Cardiac fibroblast (primary cell): ENCODE measurements at regions not wholly inside any gene's neighbourhood (a gene's known extent, or its start where the extent isn't known, plus 50 kb on each side); places are given as distances from the start of the nearest gene placed in this dataset.
"Not testable (repeated sequence)": the region's sequence is repeated elsewhere in the genome, so short reads cannot be mapped to it uniquely, and the experiment has no call there.

Source experiments
- DNase-seq, 2 donors: peaks; one replicate each; pipeline versions ENCODE4 v3.0.0 to v3.0.0-alpha.2; 2010; ENCODE audit warnings: low read depth in 2 of 2
- H3K4me3 ChIP-seq, 2 donors: replicated peaks in 1 of 2; 1 replicate in 1 of 2; 2 replicates in 1 of 2; pipeline ENCODE4 v1.5.1; 2011; ENCODE audit warnings: low read depth in 2 of 2, low read length in 2 of 2, mild to moderate bottlenecking in 2 of 2, moderate library complexity in 1 of 2
- TF ChIP-seq, protein P1 (sequence below): IDR thresholded peaks from one replicate; pipeline ENCODE4 v1.5.1; 2011; ENCODE audit warnings: low read depth, mild to moderate bottlenecking, low read length, inconsistent platforms

DNA sequence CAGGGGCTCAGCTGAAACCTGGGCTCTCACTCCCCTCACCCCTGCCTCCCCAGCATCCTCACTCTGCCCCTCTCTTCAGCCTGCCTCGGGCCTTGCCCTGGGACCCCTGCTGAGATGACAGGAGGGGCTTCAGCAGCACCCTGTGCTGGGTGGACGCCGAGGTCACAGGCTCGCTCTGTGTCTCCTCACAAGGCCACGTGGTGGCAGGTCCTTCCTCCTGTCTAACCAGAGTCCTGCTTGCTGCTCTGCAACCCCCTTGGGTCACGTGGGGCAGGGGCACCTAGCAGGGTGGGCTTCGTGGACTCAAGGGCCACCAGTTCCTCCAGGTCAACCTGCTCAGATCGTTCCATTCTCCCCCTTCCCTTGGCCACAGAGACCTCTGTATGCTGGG is 90.4 kb downstream of the TMEM121 start:
- TF ChIP-seq, protein P1, sequence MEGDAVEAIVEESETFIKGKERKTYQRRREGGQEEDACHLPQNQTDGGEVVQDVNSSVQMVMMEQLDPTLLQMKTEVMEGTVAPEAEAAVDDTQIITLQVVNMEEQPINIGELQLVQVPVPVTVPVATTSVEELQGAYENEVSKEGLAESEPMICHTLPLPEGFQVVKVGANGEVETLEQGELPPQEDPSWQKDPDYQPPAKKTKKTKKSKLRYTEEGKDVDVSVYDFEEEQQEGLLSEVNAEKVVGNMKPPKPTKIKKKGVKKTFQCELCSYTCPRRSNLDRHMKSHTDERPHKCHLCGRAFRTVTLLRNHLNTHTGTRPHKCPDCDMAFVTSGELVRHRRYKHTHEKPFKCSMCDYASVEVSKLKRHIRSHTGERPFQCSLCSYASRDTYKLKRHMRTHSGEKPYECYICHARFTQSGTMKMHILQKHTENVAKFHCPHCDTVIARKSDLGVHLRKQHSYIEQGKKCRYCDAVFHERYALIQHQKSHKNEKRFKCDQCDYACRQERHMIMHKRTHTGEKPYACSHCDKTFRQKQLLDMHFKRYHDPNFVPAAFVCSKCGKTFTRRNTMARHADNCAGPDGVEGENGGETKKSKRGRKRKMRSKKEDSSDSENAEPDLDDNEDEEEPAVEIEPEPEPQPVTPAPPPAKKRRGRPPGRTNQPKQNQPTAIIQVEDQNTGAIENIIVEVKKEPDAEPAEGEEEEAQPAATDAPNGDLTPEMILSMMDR: no peak
- no peak for DNase-seq
- H3K4me3 ChIP-seq: no peak overlapping the region

DNA sequence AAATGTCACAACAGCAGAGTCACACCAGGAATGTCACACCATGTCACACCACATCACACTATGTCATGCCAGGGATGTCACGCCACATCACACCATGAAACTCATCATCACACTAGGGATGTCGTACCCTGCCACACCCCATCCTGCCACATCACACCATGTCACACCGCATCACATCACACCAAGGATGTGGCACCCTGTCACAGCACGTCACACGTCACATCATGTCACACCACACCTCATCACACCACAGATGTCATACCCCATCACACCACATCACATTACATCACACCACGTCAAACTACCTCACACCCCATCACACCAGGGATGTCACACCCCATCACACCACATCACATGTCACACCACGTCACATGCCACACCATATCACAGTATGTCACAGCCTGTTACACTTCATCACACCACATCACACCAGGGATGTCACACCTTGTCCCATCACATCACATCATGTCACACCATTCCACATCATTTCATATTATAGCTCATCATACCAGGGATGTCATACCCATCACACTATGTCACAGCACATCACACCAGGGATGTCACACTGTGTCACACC is 90.9 kb downstream of the TMEM121 start:
- TF ChIP-seq, protein P1: no peak
- no peak overlapping the region for H3K4me3 ChIP-seq
- no peak for DNase-seq

- H3K4me3 ChIP-seq, DNase-seq: not testable (repeated sequence)
These were observed 91.4 kb downstream of the TMEM121 start for GRCh38 chr14:105617805-105618204.

- not testable (repeated sequence) for H3K4me3 ChIP-seq, DNase-seq
These were observed 92.9 kb downstream of the TMEM121 start for GRCh38 chr14:105619324-105619723.

DNA sequence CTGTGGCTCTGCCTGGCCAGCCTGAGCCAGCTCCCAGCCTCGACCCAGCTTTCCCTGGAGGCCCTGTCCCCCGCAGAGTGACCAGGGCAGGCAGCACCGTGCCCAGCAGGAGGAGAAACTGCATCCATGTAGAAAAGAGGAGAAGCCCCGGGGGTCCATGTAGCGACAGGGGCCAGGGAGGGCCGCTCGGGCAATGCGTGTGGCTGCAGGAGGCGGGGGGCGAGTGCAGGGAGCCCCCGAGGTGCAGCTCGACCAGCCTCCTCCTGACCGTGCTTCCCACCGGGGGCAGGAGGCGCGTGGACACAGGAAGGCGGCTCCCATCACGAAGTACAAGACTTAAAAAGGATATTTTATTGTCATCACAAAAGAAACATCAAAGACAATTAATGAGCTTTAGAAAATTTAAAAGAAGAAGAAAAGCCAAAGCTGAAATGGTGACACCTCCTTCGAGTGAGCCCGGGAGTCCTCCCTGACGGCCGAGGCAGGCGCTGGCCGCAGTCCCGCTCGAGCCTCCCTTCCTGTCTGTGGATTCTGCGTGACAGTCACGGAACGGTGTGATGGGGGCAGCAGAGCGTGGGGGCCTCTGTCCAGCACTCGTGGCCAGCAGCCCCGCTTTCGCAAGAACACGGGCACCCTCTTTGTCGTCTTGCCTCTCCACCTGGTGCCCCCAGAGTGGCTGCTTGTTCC is 93.9 kb downstream of the TMEM121 start:
- DNase-seq: not testable (repeated sequence)

DNA sequence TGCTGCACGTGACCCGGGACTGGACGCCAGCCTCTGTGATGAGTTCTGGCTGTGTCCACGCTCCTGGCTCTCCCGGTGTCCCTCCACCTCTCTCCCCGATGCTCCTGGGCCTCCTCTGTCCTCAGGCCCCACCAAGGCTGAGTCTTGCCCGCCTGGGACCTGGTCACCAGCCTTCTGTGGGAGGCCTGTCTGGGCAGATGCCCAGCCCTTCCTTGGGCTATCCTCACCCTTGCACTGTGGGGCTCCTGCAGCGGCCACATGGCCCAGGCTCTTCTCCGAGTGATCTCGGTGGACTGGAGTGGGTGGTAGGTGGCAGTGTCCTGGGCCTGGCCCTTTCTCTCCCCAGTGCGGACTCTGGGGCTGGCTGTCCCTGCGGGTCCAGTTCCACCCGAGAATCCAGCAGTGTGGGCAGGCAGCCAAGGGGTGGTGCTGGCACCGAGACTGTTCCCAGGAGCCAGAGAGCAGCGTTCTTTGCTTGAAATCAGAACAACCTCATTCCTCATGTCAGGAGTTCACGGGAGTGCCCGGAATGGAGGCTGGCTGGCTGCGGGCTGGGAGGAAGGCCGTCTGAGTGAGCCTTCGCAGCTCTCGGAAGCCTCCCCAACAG is 94.6 kb downstream of the TMEM121 start:
- DNase-seq, H3K4me3 ChIP-seq: not testable (repeated sequence)

More for the DNA sequence above, 93.9 kb downstream of the TMEM121 start:
- H3K4me3 ChIP-seq: not testable (repeated sequence)

DNA sequence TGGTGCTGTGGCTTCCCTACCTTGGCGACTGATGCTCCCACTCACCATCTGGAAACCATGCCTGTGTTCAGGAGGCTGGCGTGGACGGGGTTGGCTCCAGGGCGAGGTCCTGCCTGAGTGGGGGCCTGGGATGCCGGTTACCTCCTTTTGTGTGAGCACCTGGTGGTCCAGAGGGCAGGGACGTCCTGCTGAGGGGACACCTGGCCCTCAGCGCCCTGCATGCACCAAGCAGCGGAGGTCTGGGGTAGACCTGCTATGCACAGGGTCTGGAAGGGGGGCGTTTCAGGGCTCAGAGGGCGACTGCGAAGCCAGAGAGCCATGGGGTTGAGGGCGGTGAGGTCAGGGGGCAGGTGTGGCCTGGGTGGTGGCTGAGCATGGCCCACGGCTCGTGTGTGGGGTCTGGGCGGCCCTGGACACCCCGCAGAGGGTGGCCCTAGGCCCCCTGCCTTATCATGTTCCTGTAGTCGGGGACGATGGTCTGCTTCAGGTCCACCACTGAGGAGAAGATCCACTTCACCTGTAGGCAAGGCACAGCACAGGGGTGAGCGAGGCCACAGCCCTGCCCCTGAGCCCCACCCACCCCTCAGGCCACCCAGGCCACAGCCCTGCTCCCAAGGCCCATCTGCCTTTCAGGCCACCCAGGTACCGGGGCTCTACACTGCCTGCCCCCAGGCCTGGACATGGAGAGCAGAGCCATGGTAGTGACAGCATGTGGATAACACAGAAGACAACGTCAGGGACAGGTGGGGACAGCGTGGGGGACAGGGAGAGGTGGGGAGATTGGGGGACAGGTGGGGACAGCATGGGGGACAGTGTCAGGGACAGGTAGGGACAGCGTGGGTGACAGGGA is 95.3 kb downstream of the TMEM121 start:
- H3K4me3 ChIP-seq, DNase-seq: not testable (repeated sequence)

DNA sequence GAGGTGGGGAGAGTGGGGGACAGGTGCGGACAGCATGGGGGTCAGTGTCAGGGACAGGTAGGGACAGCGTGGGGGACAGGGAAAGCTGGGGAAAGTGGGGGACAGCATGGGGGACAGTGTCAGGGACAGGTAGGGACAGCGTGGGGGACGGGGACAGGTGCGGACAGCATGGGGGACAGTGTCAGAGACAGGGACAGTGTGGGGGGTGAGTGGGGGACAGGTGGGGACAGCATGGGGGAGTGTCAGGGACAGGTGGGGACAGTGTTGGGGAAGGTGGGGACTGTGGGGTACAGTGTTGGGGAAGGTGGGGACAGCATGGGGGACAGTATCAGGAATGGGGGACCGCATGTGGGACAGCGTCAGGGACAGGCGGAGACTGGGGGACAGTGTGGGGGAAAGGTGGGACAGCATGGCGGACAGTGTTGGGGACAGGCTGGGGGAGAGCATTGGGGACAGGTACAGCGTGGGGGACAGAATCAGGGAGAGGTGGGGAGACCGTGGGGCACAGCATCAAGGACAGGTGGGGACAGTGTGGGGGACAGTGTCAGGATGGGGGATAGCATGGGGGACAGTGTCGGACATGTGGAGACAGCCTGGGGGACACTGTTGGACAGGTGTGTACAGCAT is 96.1 kb downstream of the TMEM121 start:
- no peak overlapping the region for H3K4me3 ChIP-seq
- TF ChIP-seq, protein P1: no peak
- no peak for DNase-seq

GRCh38 chr14:105623178-105623577 is 96.8 kb downstream of the TMEM121 start:
- H3K4me3 ChIP-seq, DNase-seq: not testable (repeated sequence)

GRCh38 chr14:105624346-105624745 is 98.0 kb downstream of the TMEM121 start:
- not testable (repeated sequence) for DNase-seq

DNA sequence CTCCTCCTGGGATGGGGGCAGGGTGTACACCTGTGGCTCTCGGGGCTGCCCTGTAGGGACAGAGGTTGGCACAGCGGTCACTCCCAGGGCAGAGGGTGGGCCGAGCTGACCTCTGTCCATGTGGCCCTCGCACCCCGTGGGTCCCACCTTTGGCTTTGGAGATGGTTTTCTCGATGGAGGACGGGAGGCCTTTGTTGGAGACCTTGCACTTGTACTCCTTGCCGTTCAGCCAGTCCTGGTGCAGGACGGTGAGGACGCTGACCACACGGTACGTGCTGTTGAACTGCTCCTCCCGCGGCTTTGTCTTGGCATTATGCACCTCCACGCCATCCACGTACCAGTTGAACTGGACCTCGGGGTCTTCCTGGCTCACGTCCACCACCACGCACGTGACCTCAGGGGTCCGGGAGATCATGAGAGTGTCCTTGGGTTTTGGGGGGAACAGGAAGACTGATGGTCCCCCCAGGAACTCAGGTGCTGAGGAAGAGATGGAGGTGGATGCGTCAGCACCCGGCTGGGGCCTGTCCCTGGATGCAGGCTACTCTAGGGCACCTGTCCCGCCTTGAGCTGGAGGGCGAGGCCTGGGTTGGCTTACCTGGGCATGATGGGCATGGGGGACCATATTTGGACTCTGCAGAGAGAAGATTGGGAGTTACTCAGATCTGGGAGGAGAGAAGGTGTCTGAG is 98.5 kb downstream of the TMEM121 start:
- H3K4me3 ChIP-seq, DNase-seq: not testable (repeated sequence)

More at GRCh38 chr14:105624346-105624745, 98.0 kb downstream of the TMEM121 start:
- not testable (repeated sequence) for H3K4me3 ChIP-seq

DNA sequence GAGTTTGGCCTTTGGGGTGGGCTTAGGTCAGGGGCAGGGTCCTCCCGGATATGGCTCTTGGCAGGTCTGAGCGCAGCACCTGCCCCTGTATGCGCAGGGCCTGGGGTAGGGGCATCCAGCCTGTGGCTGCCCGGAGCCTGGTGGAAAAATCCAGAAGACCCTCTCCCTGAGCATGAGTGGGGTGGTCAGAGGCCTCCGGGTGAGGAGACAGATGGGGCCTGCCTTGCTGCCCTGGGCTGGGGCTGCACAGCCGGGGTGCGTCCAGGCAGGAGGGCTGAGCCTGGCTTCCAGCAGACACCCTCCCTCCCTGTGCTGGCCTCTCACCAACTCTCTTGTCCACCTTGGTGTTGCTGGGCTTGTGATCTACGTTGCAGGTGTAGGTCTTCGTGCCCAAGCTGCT is 99.1 kb downstream of the TMEM121 start:
- DNase-seq, H3K4me3 ChIP-seq: not testable (repeated sequence)

DNA sequence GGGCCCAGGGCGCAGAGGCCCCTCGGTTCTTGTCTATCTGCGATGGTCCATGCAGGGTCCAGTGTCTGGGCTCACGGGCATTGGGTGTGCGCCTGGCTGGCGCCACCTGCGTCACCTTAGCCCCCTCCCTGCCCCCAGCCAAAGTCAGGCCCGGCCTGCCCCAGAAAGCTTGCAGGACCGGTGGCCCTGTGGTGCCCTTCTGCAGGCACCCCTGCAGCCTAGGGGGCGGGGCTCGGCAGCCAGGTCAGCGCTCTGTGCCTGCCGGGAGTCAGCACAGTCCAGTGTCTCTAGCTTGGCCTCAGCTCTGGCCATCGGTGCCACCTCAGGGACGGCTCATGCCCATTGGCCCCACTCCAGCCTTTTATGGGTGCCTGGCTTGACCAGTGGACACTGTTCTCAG is 99.7 kb downstream of the TMEM121 start:
- H3K4me3 ChIP-seq, DNase-seq: not testable (repeated sequence)
